ENCODE measurements at regions not wholly inside any gene's neighbourhood (a gene's known extent, or its start where the extent isn't known, plus 50 kb on each side); places are given as distances from the start of the nearest gene placed in this dataset.

GRCh38 chr11:129596351-129596750 lies 219.3 kb upstream of the TMEM45B start:
- Histone ChIP-seq H3K4me1 (ENCODE audit: control insufficient read depth in 2 of 2, insufficient read depth in 2 of 2, low read length in 2 of 2) (no peaks in the 10 kb centered on the region), H3K36me3 (ENCODE audit: control insufficient read depth in 2 of 2, insufficient read depth in 2 of 2, low read length in 1 of 2) (no peaks in the 10 kb centered on the region), H3K27me3 (ENCODE audit: control insufficient read depth in 2 of 2, insufficient read depth in 1 of 2, low read length in 1 of 2) (no peaks in the 10 kb centered on the region), H3K9me3 (ENCODE audit: control insufficient read depth in 2 of 2, insufficient read depth in 1 of 2, low read length in 1 of 2) (peaks cover 0 to 7% of the 10 kb centered on the region in 2 donors), H3K27ac (ENCODE audit: low read depth in 1 of 2, low read length in 1 of 2) (no peak overlapping the region), H3K4me3 (ENCODE audit: low read length in 2 of 2) (no peak overlapping the region)
- WGBS, result 94% methylated on average over 4 of the region's 4 CpGs
- no peak for DNase-seq (ENCODE audit: low read depth in 6 of 9, low spot score in 9 of 9)

DNA sequence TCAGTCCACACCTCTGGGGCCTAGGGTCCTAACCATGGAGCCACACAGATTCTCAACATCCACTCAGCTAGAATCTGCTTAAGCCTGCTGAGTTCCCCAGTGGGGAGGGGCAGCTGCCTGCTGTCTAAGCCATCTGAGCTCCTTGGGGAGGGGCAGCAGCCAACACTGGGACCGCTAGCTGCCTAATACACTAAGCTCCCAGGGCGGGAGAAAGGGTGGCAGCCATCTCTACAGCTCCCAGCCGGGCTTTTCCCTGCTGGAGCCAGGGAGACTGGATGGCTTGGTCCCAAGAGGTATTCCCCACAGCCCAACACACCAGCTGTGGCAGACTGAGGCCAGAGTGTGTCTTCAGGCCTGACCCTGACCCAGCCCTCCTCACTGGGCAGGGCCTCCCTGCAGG lies 217.3 kb upstream of the TMEM45B start:
- 87% methylated on average over 3 of the region's 3 CpGs for WGBS
- DNase-seq (ENCODE audit: low read depth in 6 of 9, low spot score in 9 of 9), result no peak
- H3K4me1 ChIP-seq (ENCODE audit: control insufficient read depth in 2 of 2, insufficient read depth in 2 of 2, low read length in 2 of 2), result no peaks in the 10 kb centered on the region
- no peaks in the 10 kb centered on the region for H3K27me3 ChIP-seq (ENCODE audit: control insufficient read depth in 2 of 2, insufficient read depth in 1 of 2, low read length in 1 of 2)
- H3K4me3 ChIP-seq (ENCODE audit: low read length in 2 of 2), result no peak overlapping the region
- no peaks in the 10 kb centered on the region for H3K36me3 ChIP-seq (ENCODE audit: control insufficient read depth in 2 of 2, insufficient read depth in 2 of 2, low read length in 1 of 2)
- peaks cover 0 to 7% of the 10 kb centered on the region in 2 donors for H3K9me3 ChIP-seq (ENCODE audit: control insufficient read depth in 2 of 2, insufficient read depth in 1 of 2, low read length in 1 of 2)
- no peak overlapping the region for H3K27ac ChIP-seq (ENCODE audit: low read depth in 1 of 2, low read length in 1 of 2)

- Histone ChIP-seq H3K36me3 (ENCODE audit: control insufficient read depth in 2 of 2, insufficient read depth in 2 of 2, low read length in 1 of 2) (no peaks in the 10 kb centered on the region), H3K27me3 (ENCODE audit: control insufficient read depth in 2 of 2, insufficient read depth in 1 of 2, low read length in 1 of 2) (no peaks in the 10 kb centered on the region), H3K4me1 (ENCODE audit: control insufficient read depth in 2 of 2, insufficient read depth in 2 of 2, low read length in 2 of 2) (no peaks in the 10 kb centered on the region), H3K27ac (ENCODE audit: low read depth in 1 of 2, low read length in 1 of 2) (no peak overlapping the region), H3K9me3 (ENCODE audit: control insufficient read depth in 2 of 2, insufficient read depth in 1 of 2, low read length in 1 of 2) (no peaks in the 10 kb centered on the region), H3K4me3 (ENCODE audit: low read length in 2 of 2) (no peak overlapping the region)
- DNase-seq (ENCODE audit: low read depth in 6 of 9, low spot score in 9 of 9), result no peak
Observed at GRCh38 chr11:129605815-129606214, 209.8 kb upstream of the TMEM45B start.

DNA sequence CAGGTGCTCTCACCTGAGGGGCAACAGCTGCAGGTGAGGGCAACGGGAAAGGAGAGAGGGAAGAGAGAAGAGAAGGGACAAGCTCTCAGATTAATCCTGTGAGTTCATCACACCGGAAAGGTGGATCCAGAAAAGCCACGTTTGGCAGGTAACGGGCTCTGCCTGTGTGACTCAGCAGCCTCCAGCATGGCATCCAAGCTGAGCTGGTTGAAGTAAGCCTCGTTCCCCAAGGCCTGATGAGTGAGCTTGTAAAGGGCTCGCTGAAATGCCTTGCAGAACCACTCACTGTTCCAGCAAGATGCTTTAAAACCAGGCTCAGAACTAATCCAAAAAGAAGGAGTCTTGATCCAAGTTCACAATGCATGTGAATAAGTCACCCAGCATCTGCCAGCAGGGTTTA lies 206.9 kb upstream of the TMEM45B start:
- 76% methylated on average over 6 of the region's 6 CpGs for WGBS
- no peaks in the 10 kb centered on the region for H3K4me1 ChIP-seq (ENCODE audit: control insufficient read depth in 2 of 2, insufficient read depth in 2 of 2, low read length in 2 of 2)

GRCh38 chr11:129610125-129610524 lies 205.5 kb upstream of the TMEM45B start:
- WGBS, result 92% methylated on average over 7 of the region's 7 CpGs
- no peaks in the 10 kb centered on the region for H3K27me3 ChIP-seq (ENCODE audit: control insufficient read depth in 2 of 2, insufficient read depth in 1 of 2, low read length in 1 of 2)
- no peak overlapping the region for H3K4me3 ChIP-seq (ENCODE audit: low read length in 2 of 2)
- no peak overlapping the region for H3K27ac ChIP-seq (ENCODE audit: low read depth in 1 of 2, low read length in 1 of 2)
- H3K4me1 ChIP-seq (ENCODE audit: control insufficient read depth in 2 of 2, insufficient read depth in 2 of 2, low read length in 2 of 2), result no peaks in the 10 kb centered on the region
- no peak for DNase-seq (ENCODE audit: low read depth in 6 of 9, low spot score in 9 of 9)
- H3K9me3 ChIP-seq (ENCODE audit: control insufficient read depth in 2 of 2, insufficient read depth in 1 of 2, low read length in 1 of 2), result no peaks in the 10 kb centered on the region
- no peaks in the 10 kb centered on the region for H3K36me3 ChIP-seq (ENCODE audit: control insufficient read depth in 2 of 2, insufficient read depth in 2 of 2, low read length in 1 of 2)

More for the DNA sequence above, 206.9 kb upstream of the TMEM45B start:
- no peak for DNase-seq (ENCODE audit: low read depth in 6 of 9, low spot score in 9 of 9)
- H3K27me3 ChIP-seq (ENCODE audit: control insufficient read depth in 2 of 2, insufficient read depth in 1 of 2, low read length in 1 of 2), result no peaks in the 10 kb centered on the region
- no peak overlapping the region for H3K27ac ChIP-seq (ENCODE audit: low read depth in 1 of 2, low read length in 1 of 2)
- no peaks in the 10 kb centered on the region for H3K36me3 ChIP-seq (ENCODE audit: control insufficient read depth in 2 of 2, insufficient read depth in 2 of 2, low read length in 1 of 2)
- no peaks in the 10 kb centered on the region for H3K9me3 ChIP-seq (ENCODE audit: control insufficient read depth in 2 of 2, insufficient read depth in 1 of 2, low read length in 1 of 2)
- H3K4me3 ChIP-seq (ENCODE audit: low read length in 2 of 2), result no peak overlapping the region

GRCh38 chr11:129610545-129610944 lies 205.1 kb upstream of the TMEM45B start:
- no peak overlapping the region for H3K27ac ChIP-seq (ENCODE audit: low read depth in 1 of 2, low read length in 1 of 2)
- no peaks in the 10 kb centered on the region for H3K27me3 ChIP-seq (ENCODE audit: control insufficient read depth in 2 of 2, insufficient read depth in 1 of 2, low read length in 1 of 2)
- no peak for DNase-seq (ENCODE audit: low read depth in 6 of 9, low spot score in 9 of 9)
- no peaks in the 10 kb centered on the region for H3K9me3 ChIP-seq (ENCODE audit: control insufficient read depth in 2 of 2, insufficient read depth in 1 of 2, low read length in 1 of 2)
- no peak overlapping the region for H3K4me3 ChIP-seq (ENCODE audit: low read length in 2 of 2)
- no peaks in the 10 kb centered on the region for H3K4me1 ChIP-seq (ENCODE audit: control insufficient read depth in 2 of 2, insufficient read depth in 2 of 2, low read length in 2 of 2)
- no peaks in the 10 kb centered on the region for H3K36me3 ChIP-seq (ENCODE audit: control insufficient read depth in 2 of 2, insufficient read depth in 2 of 2, low read length in 1 of 2)
- WGBS, result 89% methylated on average over 5 of the region's 5 CpGs

- no peaks in the 10 kb centered on the region for H3K9me3 ChIP-seq (ENCODE audit: control insufficient read depth in 2 of 2, insufficient read depth in 1 of 2, low read length in 1 of 2)
- H3K27me3 ChIP-seq (ENCODE audit: control insufficient read depth in 2 of 2, insufficient read depth in 1 of 2, low read length in 1 of 2), result no peaks in the 10 kb centered on the region
- no peak overlapping the region for H3K4me3 ChIP-seq (ENCODE audit: low read length in 2 of 2)
- no peak for DNase-seq (ENCODE audit: low read depth in 6 of 9, low spot score in 9 of 9)
- WGBS, result 66% methylated on average over 17 of the region's 17 CpGs
- H3K4me1 ChIP-seq (ENCODE audit: control insufficient read depth in 2 of 2, insufficient read depth in 2 of 2, low read length in 2 of 2), result no peaks in the 10 kb centered on the region
- H3K36me3 ChIP-seq (ENCODE audit: control insufficient read depth in 2 of 2, insufficient read depth in 2 of 2, low read length in 1 of 2), result no peaks in the 10 kb centered on the region
- H3K27ac ChIP-seq (ENCODE audit: low read depth in 1 of 2, low read length in 1 of 2), result no peak overlapping the region
Observed at GRCh38 chr11:129611661-129612446, 203.8 kb upstream of the TMEM45B start.

DNA sequence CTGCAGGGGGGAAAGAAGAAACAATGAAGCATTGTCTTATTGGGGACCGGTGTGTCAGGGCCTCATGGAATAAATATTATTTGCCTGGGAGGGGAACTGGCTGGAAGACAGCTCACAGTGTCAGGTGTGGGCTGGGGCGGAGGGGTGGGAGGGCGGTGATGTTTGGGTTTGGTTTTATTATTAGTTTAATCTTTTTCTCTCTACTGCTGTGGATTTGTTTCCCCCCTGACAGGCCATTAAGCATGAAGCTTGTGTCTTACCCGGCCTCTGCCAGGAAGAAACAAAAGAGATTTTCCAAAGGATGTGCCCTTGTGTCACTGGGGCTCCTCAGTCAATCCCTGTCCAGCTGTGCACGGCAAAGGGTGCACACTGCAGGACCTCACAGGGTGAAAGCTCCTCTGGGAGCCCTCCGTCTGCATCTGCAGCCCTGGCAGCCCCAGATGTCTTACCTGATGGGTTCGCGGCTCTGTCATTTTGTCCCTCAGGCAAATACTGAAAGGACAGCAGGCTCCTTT lies 203.1 kb upstream of the TMEM45B start:
- H3K27me3 ChIP-seq (ENCODE audit: control insufficient read depth in 2 of 2, insufficient read depth in 1 of 2, low read length in 1 of 2), result peaks cover 0 to 3% of the 10 kb centered on the region in 2 donors
- H3K27ac ChIP-seq (ENCODE audit: low read depth in 1 of 2, low read length in 1 of 2), result no peak overlapping the region
- H3K4me1 ChIP-seq (ENCODE audit: control insufficient read depth in 2 of 2, insufficient read depth in 2 of 2, low read length in 2 of 2), result no peaks in the 10 kb centered on the region
- H3K36me3 ChIP-seq (ENCODE audit: control insufficient read depth in 2 of 2, insufficient read depth in 2 of 2, low read length in 1 of 2), result no peaks in the 10 kb centered on the region
- no peaks in the 10 kb centered on the region for H3K9me3 ChIP-seq (ENCODE audit: control insufficient read depth in 2 of 2, insufficient read depth in 1 of 2, low read length in 1 of 2)
- H3K4me3 ChIP-seq (ENCODE audit: low read length in 2 of 2), result no peak overlapping the region
- no peak for DNase-seq (ENCODE audit: low read depth in 6 of 9, low spot score in 9 of 9)
- WGBS, result 72% methylated on average over 8 of the region's 8 CpGs

- no peak overlapping the region for H3K27ac ChIP-seq (ENCODE audit: low read depth in 1 of 2, low read length in 1 of 2)
- no peaks in the 10 kb centered on the region for H3K36me3 ChIP-seq (ENCODE audit: control insufficient read depth in 2 of 2, insufficient read depth in 2 of 2, low read length in 1 of 2)
- no peaks in the 10 kb centered on the region for H3K9me3 ChIP-seq (ENCODE audit: control insufficient read depth in 2 of 2, insufficient read depth in 1 of 2, low read length in 1 of 2)
- no peaks in the 10 kb centered on the region for H3K4me1 ChIP-seq (ENCODE audit: control insufficient read depth in 2 of 2, insufficient read depth in 2 of 2, low read length in 2 of 2)
- no peak for DNase-seq (ENCODE audit: low read depth in 6 of 9, low spot score in 9 of 9)
- H3K27me3 ChIP-seq (ENCODE audit: control insufficient read depth in 2 of 2, insufficient read depth in 1 of 2, low read length in 1 of 2), result peaks cover 0 to 8% of the 10 kb centered on the region in 2 donors
- no peak overlapping the region for H3K4me3 ChIP-seq (ENCODE audit: low read length in 2 of 2)
- WGBS, result 85% methylated on average over 3 of the region's 3 CpGs
Observed at GRCh38 chr11:129613071-129613470, 202.6 kb upstream of the TMEM45B start.

Measured in thymus (tissue), 11 donors.